NCI-H2196 treated with DMSO at 0.1 percent for 48 hours (cell line): ENCODE measurements at regions not wholly inside any gene's neighbourhood (a gene's known extent, or its start where the extent isn't known, plus 50 kb on each side); places are given as distances from the start of the nearest gene placed in this dataset.

ENCODE experiments used
- DNase-seq: peaks from one replicate; lab custom pipeline; 2025; ENCODE audit not compliant: unreplicated experiment; lab: John Stamatoyannopoulos, UW

GRCh38 chr18:41700416-41700815 lies 254.6 kb upstream of the PIK3C3 start:
- no peak for DNase-seq

- no peak for DNase-seq
Observed at GRCh38 chr18:41695441-41695840, 259.6 kb upstream of the PIK3C3 start.

GRCh38 chr18:41693008-41693407 lies 262.0 kb upstream of the PIK3C3 start:
- DNase-seq = no peak

- no peak for DNase-seq
Observed at GRCh38 chr18:41690332-41691127, 264.5 kb upstream of the PIK3C3 start.

- no peak for DNase-seq
Observed at GRCh38 chr18:41687138-41687537, 267.9 kb upstream of the PIK3C3 start.

- no peak for DNase-seq
Observed at GRCh38 chr18:41681138-41681880, 273.7 kb upstream of the PIK3C3 start.

GRCh38 chr18:41674506-41674905 lies 280.5 kb upstream of the PIK3C3 start:
- no peak for DNase-seq

- no peak for DNase-seq
Observed at GRCh38 chr18:41666231-41666630, 288.8 kb upstream of the PIK3C3 start.

- no peak for DNase-seq
Observed at GRCh38 chr18:41665210-41665609, 289.8 kb upstream of the PIK3C3 start.

GRCh38 chr18:41660654-41661053 lies 294.4 kb upstream of the PIK3C3 start:
- no peak for DNase-seq

- no peak for DNase-seq
Observed at GRCh38 chr18:41659438-41660130, 295.4 kb upstream of the PIK3C3 start.

- DNase-seq = no peak
Observed at GRCh38 chr18:41657189-41657588, 297.8 kb upstream of the PIK3C3 start.

GRCh38 chr18:41655074-41655473 lies 300.0 kb upstream of the PIK3C3 start:
- DNase-seq = no peak

GRCh38 chr18:41647914-41648313 lies 307.1 kb upstream of the PIK3C3 start:
- DNase-seq = no peak

GRCh38 chr18:41646915-41647620 lies 308.0 kb upstream of the PIK3C3 start:
- DNase-seq = no peak

GRCh38 chr18:41645589-41646360 lies 309.3 kb upstream of the PIK3C3 start:
- DNase-seq = no peak

GRCh38 chr18:41644466-41644865 lies 310.6 kb upstream of the PIK3C3 start:
- no peak for DNase-seq

- no peak for DNase-seq
Observed at GRCh38 chr18:41643427-41643826, 311.6 kb upstream of the PIK3C3 start.

GRCh38 chr18:41642756-41643155 lies 312.3 kb upstream of the PIK3C3 start:
- DNase-seq = no peak

- no peak for DNase-seq
Observed at GRCh38 chr18:41639218-41639617, 315.8 kb upstream of the PIK3C3 start.
